SK-MEL-5 (cell line): ENCODE measurements at regions not wholly inside any gene's neighbourhood (a gene's known extent, or its start where the extent isn't known, plus 50 kb on each side); places are given as distances from the start of the nearest gene placed in this dataset.

Experiments used
- DNase-seq: peaks from one replicate; pipeline ENCODE4 v3.0.0-alpha.2; 2016; ENCODE audit warnings: low read depth, low spot score
- in situ Hi-C: cut with HindIII; loops from 2 replicates; pipeline ENCODE4 v1.10.0; 2016; ENCODE audit warnings: low sequenced_read_pairs, high pct_unique_total_duplicates, low pct_unique_long_range_greater_than_20kb

DNA sequence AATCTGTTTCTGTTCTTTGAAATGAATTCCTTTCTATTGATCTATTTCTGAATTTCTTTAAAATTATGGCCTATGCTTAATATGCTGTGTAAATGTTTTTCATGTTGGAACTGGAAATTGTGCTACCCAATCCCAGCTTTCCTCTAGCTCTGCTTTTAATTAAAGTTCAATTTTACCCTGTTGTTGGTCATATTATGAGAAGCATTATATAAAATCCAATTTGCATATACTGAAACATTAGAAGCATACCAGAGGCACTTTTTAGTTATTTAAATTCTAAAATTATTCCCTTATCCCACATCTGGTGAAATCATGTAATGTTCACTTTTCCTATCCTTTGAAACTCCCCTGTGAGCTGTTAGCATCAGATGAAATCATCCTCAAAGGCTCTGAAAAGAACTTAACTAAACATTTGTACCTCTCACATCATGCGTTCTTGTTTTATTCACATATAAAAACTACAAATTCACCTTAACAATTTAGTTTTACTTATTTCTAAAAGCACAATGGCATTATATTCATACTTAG is 160.6 kb upstream of the COL21A1 start:
- DNase-seq = no peak
- in situ Hi-C loops = no loop called here

- in situ Hi-C loops = no loop called here
- DNase-seq = no peak
Observed at GRCh38 chr6:56406276-56407269, 159.2 kb upstream of the COL21A1 start.

- in situ Hi-C loops = no loop called here
- DNase-seq = no peak
Observed at GRCh38 chr6:56404599-56404998, 157.2 kb upstream of the COL21A1 start.

DNA sequence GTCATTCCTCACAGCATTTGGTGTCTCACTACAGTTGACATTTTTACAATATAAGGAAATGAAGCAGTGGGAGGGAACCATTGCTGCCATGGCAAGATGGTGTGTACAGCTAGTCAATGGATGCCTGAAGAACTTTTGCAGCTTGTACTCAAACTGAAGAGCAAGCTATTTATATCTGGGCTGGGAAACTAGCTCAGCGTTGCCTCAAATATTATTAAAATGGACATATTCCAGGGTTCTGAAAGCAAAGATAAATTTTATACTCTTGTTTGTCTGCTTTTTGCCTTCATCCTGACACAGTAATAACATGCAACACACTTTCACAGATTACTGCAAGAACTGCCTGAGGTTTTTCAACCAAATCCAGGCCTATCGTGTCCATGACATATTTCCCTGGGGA is 156.4 kb upstream of the COL21A1 start:
- in situ Hi-C loops = no loop called here
- DNase-seq = no peak

GRCh38 chr6:56401477-56402070 is 154.2 kb upstream of the COL21A1 start:
- no peak for DNase-seq
- in situ Hi-C loops = no loop called here

DNA sequence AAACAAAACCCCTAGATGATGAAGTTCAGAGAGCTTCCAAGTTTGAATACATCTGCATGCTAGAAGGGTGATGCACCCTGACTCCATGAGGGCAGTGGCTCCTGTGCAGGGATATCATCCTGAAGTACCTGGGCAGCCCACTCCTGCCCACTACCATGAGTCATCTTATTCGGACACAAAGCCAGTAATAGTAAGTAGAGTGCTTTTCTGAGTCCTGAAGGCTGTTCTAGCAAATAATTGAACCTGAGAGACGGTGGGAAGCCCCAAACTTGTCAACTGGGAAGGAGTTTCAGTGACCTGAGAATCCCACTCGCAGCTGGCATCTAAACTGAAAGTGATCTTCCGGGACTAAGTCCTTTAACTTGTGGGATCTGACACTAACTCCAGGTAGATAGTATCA is 152.9 kb upstream of the COL21A1 start:
- in situ Hi-C loops = no loop called here

GRCh38 chr6:56399672-56400263 is 152.4 kb upstream of the COL21A1 start:
- in situ Hi-C loops = no loop called here
- DNase-seq = no peak

More for the DNA sequence above, 152.9 kb upstream of the COL21A1 start:
- DNase-seq = no peak

DNA sequence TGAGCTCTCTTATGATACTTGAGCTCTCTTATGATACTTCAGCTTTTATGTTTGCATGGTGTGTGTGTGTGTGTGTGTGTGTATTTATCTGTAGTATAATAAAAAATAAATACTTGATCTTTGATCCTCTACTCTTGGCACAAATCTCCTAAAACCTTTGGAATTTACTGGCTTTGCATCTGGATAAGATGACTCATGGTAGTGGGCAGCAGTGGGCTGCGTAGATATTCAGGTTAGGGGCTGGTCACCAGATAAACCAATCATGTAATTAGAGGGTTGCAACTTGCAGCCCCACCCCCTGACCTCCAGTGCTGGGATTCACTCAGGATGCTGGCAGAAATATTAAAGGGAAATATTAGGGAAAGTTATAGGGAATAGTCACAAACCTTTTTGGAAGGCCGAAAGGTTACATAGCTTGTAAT is 151.9 kb upstream of the COL21A1 start:
- in situ Hi-C loops = no loop called here
- DNase-seq = no peak

DNA sequence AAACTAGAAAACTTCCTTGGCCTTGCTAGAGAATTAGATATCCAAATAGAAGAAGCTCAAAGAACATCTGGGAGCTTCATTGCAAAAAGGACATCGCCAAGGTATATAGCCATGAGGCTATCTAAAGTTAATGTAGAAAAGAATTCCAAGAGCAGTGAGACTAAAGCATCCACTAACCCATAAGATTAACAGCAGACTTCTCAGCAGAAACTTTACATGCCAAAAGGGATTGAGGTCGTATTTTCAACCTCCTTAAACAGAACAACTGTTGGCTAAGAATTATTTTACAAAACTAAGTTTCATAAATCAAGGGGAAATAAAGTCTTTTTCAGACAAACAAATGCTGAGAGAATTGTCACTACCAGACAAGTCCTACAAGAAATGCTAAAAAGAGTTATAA is 149.1 kb upstream of the COL21A1 start:
- in situ Hi-C loops = no loop called here
- no peak for DNase-seq

- no peak for DNase-seq
- in situ Hi-C loops = no loop called here
Observed at GRCh38 chr6:56393615-56394612, 146.5 kb upstream of the COL21A1 start.

DNA sequence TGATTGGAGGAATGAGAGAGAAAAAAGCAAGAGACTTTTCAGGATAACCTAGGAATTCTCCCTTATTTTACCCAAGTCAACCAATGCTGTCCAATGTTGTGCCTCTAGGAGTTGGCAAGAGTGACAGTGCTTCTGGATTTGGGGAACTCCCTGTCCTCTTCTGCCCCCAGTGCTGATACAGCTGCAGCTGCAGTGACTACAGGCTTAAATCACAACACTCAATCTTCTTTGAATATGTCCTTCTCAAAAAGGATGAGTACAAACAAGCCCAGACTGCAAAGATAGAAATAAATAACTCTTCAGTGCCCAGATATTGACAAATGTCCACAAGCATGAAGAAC is 141.0 kb upstream of the COL21A1 start:
- no peak for DNase-seq
- in situ Hi-C loops = no loop called here

DNA sequence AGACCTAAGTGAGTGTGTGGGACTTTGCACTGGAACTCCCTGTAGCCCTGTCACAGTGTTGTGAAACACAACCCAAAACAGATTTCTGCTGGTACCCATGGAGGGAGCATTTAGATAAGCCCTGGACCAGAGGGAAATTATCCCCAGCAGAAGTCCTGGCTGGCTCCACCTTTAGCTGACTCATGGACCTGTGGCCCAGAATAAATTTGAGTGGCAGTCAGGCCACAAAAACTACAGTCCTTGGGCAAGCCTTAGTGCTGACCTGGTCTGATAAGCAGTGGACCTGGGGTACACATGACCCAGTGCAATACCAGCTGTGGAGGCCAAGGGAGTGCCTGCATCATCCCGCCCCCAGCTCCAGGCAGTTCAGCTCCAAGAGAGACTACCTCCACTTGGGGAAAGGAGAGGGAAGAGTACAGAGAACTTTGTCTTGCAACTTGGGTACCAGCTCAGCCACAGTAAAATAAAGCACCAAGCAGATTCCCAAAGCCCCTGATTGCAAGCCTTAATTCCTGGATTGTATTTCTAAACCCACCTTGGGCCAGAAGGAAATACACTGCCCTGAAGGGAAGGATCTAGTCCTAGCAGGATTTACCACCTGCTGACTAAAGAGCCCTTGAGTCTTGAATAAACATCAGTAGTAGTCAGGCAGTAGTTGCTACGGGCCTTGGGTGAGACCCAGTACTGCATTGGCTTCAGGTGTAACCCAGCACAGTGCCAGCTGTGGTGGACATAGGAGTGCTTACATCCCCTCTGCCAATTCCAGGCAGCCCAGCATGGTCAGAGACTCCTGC is 140.4 kb upstream of the COL21A1 start:
- no peak for DNase-seq
- in situ Hi-C loops = no loop called here

GRCh38 chr6:56386717-56387116 is 139.3 kb upstream of the COL21A1 start:
- in situ Hi-C loops = no loop called here
- DNase-seq = no peak

DNA sequence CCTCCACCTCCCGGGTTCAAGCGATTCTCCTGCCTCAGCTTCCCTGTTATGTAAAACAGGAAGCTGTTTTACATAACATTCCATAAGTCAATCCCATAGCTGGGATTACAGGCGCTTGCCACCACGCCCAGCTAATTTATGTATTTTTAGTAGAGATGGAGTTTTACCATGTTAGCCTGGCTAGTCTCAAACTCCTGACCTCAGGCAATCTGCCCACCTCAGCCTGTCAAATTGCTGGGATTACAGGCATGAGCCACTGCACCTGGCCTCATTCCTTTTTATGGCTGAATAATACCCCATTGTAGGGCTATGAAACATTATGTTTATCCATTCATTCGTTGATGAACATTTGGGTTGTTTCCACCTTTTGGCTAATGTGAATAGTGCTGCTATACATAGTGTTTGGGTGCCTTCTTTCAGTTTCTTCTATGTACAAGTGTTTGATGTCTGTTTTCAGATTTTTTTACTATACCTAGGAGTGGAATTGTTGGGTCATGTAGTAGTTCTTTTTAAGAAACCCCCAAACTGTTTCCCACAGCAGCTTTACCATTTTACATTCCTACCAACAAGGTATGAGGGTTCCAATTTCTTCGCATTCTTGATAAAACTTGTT is 138.7 kb upstream of the COL21A1 start:
- no peak for DNase-seq
- in situ Hi-C loops = no loop called here

- in situ Hi-C loops = no loop called here
- DNase-seq = no peak
Observed at GRCh38 chr6:56383160-56383559, 135.8 kb upstream of the COL21A1 start.

DNA sequence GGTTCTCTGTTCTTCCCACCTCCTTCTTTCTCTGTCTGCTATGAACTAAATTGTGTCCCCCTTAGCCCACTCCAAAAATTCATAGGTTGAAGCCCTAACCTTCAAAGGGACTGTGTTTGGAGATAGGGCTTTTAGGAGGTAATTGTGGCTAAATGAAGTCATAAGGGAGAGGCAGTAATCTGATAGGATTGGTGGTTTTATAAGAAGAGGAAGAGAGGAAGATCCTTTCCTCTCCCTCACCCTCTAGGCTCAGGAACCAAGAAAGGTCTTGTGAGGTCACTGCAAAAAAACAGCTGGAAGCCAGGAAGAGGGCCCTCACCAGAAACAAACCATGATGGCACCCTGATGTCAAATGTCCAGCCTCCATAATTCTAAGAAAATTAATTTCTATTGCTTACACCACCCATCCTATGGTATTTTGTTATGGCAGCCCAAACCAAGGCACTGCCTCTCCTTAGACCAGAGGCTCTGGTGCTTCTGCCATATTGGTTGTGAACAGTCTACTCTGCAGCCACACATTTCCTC is 135.1 kb upstream of the COL21A1 start:
- in situ Hi-C loops = no loop called here
- DNase-seq = peak; percentile 50
